AG09319 (cell line): ENCODE measurements at regions not wholly inside any gene's neighbourhood (a gene's known extent, or its start where the extent isn't known, plus 50 kb on each side); places are given as distances from the start of the nearest gene placed in this dataset.
"Not testable (repeated sequence)": the region's sequence is repeated elsewhere in the genome, so short reads cannot be mapped to it uniquely, and the experiment has no call there.

Experiments
- DNase-seq: peaks from one replicate; pipeline ENCODE4 v3.0.0-alpha.2; 2010; ENCODE audit warnings: low read depth; ENCODE audit errors: extremely low read depth
- TF ChIP-seq, protein P1 (sequence below): IDR thresholded peaks from 2 replicates; pipeline ENCODE4 v1.5.1; 2011; ENCODE audit warnings: low read depth, mild to moderate bottlenecking, inconsistent platforms, low read length, moderate library complexity

DNA sequence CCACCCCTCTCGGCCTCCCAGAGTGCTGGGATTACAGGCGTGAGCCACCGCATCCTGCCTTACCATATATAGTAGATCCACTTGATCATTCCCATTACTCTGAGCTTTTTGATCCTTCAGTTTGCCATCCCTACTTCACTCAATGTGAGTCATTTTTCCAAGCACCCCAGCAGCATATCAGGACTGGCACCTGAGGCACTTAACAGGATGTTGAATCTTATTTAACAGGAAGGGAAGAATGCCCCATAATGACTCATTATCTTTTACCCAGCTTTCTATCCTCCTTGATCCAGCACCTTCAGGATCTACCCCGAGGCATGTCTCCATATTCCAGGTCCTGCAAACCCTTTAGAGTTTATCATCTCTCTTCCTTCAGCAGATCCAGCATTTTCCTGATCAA is 84.9 kb upstream of the CMKLR1 start:
- TF ChIP-seq, protein P1, sequence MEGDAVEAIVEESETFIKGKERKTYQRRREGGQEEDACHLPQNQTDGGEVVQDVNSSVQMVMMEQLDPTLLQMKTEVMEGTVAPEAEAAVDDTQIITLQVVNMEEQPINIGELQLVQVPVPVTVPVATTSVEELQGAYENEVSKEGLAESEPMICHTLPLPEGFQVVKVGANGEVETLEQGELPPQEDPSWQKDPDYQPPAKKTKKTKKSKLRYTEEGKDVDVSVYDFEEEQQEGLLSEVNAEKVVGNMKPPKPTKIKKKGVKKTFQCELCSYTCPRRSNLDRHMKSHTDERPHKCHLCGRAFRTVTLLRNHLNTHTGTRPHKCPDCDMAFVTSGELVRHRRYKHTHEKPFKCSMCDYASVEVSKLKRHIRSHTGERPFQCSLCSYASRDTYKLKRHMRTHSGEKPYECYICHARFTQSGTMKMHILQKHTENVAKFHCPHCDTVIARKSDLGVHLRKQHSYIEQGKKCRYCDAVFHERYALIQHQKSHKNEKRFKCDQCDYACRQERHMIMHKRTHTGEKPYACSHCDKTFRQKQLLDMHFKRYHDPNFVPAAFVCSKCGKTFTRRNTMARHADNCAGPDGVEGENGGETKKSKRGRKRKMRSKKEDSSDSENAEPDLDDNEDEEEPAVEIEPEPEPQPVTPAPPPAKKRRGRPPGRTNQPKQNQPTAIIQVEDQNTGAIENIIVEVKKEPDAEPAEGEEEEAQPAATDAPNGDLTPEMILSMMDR = no peak
- no peak for DNase-seq

DNA sequence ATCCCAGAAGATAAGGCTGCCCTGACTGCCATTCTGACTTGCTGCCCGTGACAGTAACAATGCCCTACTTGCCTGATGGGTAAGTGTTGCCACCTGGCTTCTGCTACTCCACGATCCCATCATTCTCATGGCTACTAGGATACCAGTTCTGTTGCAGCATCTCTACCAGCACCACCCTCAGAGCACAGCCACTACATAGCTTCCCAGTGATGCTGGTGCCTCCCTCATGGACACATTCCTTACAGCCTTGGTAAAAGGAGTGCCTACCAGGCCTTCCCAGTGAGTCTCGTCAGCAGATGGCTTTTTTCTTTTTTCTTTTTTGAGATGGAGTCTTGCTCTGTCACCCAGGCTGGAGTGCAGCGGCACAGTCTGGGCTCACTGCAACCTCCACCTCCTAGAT is 84.4 kb upstream of the CMKLR1 start:
- TF ChIP-seq, protein P1 = no peak
- no peak for DNase-seq

DNA sequence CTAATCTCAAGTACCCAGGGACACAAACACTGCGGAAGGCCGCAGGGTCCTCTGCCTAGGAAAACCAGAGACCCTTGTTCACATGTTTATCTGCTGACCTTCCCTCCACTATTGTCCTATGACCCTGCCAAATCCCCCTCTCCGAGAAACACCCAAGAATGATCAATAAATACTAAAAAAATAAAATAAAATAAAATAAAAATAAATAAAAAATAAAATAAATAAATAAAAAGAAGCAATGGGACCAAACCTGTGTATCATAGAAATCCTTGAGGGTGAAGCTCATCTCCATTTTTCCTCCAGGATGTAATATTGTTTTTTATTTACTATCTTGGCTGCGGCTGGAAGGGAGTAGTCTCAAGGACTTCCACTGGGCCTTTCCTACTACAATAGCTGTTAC is 82.0 kb upstream of the CMKLR1 start:
- not testable (repeated sequence) for DNase-seq

DNA sequence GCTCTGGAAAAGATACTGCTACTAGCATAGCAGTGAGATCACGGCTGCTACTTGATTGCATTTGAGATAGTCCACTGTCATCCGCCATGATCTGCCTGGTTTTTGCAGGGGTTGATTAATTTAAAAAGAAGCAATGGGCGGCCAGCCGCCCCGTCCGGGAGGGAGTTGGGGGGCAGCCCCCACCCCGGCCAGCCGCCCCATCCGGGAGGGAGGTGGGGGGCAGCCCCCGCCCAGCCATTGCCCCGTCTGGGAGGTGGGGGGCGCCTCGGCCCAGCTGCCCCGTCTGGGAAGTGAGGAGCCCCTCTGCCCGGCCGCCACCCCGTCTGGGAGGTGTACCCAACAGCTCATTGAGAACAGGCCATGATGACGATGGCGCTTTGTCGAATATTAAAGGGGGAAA is 81.3 kb upstream of the CMKLR1 start:
- DNase-seq = not testable (repeated sequence)

DNA sequence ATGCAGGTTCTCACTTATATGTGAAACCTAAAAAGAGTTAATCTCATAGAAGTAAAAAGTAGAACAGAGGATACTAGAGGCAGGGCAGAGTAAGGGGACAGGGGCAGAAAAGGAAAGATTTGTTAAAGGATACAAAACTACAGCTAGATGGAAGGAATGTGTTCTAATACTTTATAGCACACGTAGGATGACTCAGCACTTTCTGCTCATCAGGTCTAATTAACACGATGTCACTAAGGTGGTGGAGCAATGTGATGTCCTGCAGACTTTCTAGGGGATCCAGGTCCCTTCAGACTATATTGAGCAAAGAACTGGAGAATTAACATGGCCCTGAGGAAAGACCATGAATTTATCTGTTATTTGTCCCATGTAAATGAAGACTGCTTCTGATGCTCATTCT is 80.8 kb upstream of the CMKLR1 start:
- TF ChIP-seq, protein P1 = no peak
- no peak for DNase-seq

DNA sequence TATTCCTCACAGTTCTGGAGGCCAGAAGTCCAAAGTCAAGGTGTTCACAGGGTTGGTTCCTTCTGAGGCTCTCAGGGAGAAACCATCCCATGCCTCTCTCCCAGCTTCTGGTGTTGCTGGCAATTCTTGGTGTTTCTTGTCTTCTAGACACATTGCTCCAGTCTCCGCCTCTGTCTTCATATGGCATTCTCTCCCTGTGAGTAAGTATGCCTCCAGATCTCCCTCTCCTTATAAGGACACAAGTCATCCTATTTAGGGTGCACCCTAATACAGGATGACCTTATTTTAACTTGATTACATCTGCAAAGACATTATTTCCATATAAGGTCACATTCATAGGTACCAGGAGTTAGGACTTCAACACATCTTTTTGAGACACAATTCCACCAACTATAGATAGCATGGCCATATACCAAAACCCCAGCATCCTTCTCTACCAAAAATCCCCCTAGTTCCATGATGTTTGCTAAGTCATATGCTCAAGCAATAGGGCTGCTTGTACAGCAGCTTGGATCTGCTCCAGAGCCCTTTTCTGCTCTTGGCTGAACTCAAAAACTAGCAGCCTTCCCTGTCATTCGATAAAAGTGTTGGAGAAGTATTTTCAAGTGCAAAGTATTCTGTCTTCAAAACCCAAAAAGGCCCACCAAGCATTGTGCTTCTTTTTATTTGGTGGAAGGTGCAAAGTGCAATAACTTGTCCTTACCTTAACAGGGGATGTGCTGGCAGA is 79.2 kb upstream of the CMKLR1 start:
- TF ChIP-seq, protein P1 = no peak
- DNase-seq = no peak

DNA sequence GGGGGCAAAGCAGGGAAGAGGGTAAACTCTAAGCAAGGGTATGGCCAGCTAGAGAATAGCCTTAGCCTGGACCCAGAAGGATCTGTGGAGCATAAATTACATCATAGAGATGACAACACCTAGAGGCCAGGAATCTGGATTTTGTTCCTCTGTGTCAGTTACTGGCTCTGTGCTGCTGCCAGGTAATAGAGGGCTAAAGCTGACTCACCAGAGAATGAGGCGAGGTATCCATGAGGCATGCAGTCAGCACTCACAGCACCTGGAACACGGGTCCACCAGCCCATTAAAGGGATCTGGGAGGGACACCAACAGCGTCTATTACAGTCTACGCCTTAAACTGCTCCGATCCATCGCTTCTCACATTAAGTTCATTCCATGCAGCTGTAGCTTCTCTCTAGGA is 74.9 kb upstream of the CMKLR1 start:
- no peak for DNase-seq
- TF ChIP-seq, protein P1 = no peak

DNA sequence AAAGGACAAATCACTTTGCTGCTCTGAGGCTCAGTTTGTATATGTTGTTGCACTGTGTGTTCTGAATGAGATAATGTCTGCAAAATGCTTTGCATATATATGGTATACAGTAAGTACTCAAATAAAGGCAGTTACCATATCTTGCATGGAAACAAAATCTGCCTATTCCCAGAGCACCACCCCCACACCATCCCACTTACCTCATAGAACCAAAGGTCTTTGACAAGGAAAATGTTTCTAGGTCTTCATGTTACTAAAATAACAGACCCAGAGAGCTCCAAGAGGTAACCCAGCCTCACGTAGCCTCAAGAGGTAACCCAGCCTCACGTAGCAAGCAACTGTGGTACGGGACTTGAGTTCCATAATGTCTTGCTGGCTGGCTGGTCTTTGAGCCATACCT is 71.6 kb upstream of the CMKLR1 start:
- TF ChIP-seq, protein P1 = no peak

DNA sequence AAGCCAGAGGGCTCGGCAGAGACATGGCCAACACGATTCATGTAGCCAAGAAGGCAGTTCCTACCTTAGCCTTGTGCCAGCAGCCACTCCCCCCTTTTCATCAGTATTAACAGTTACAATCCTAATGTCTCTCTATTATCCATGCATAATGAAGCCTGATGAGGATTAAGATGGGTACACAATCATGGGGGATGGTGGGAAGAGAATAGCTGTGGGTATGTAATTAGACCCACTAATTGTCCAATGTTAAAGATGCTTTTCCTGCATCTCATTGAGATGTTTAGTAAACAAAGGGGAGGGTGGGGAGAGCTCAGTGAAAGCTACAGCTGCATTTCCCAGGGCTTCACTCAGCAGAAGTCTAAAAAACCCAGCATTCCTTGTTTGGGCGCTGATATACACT is 70.4 kb upstream of the CMKLR1 start:
- TF ChIP-seq, protein P1 = no peak
- no peak for DNase-seq

More for the DNA sequence above, 71.6 kb upstream of the CMKLR1 start:
- DNase-seq = no peak
